HG03135 (cell line): ENCODE measurements at regions not wholly inside any gene's neighbourhood (a gene's known extent, or its start where the extent isn't known, plus 50 kb on each side); places are given as distances from the start of the nearest gene placed in this dataset.

ENCODE experiments used
- ATAC-seq: cut with Tn5 transposase; IDR thresholded peaks from one replicate; pipeline ENCODE4 v1.9.1; 2021; ENCODE audit warnings: mild to moderate bottlenecking, moderate library complexity; ENCODE audit not compliant: unreplicated experiment

DNA sequence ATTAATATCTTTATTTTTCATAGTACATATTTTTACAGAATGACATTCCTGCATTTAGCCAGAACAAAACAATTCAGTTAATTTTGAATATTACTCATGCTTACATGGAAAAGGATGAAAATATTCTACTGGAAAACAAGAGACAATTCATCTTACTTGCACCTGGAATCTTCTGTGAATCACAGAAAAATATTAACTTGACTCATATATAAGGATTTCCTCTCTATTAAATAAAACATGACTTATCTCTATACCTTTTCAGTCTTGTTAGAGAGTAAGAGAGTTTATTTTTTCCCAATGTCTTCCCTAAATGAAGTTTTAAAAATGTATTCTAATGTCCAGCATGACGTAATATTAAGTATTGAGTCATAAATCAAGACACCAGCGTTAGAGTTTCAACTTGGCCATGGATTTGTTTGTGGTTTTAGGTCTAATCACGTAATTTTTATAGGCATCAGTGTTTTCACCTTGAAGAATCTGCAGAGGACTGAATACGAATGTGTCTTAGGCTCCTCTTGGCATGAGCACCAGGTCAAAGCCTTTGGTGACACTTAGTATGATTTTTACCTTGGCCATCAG, 445.1 kb upstream of the JAG1 start:
- no peak for ATAC-seq

- ATAC-seq: no peak
Observed at GRCh38 chr20:11119573-11119972, 445.8 kb upstream of the JAG1 start.

- no peak for ATAC-seq
Observed at GRCh38 chr20:11120431-11120830, 446.6 kb upstream of the JAG1 start.

GRCh38 chr20:11124849-11125505, 451.2 kb upstream of the JAG1 start:
- ATAC-seq: no peak

GRCh38 chr20:11128220-11128718, 454.5 kb upstream of the JAG1 start:
- no peak for ATAC-seq

DNA sequence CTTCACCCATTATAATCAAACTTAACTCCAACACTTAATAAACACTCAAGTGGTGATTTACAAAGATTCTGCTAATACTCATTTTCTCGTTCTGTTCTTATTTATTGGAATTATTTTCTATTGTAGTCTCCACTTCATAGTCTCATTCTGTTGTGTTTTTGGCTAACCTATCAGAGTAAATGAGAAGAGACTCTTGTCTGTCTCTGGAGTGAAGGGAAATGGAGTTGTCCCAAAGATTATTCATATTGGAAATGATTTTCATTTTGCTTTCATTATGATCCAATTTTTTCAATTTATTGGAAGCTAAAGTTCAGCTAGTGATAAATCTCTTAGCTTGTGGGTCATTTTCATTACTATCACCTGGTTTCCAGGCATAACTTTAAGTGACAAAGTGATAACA, 454.9 kb upstream of the JAG1 start:
- no peak for ATAC-seq

DNA sequence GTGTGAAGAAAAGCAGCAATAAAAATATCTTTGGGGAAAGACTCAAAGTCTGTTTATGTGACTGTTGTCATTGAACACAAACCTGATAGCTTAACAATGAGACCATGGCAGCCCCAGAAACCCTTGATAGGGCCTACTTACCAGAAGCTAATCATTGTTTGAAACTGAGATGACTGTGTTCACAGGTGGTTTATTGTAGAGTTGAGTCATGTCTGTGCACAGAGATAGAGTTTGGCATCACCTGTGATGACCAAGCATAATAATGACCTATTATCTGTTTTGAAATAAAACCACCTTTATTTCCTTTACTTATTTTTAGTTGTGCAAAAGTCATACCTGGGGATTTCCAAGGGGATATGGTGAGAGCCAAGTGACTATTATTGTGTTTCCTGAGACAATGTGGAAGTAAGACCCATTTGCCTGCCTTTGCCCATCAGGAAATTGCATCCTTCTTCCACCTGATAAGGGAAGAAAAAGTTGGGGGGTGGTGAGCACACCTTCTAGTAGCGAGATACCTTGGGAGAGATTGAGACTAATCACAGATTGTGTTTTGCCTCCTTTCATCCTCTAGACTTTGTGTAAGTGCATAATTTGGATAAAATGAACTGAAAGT, 456.9 kb upstream of the JAG1 start:
- no peak for ATAC-seq

GRCh38 chr20:11132819-11133415, 459.1 kb upstream of the JAG1 start:
- ATAC-seq: no peak

DNA sequence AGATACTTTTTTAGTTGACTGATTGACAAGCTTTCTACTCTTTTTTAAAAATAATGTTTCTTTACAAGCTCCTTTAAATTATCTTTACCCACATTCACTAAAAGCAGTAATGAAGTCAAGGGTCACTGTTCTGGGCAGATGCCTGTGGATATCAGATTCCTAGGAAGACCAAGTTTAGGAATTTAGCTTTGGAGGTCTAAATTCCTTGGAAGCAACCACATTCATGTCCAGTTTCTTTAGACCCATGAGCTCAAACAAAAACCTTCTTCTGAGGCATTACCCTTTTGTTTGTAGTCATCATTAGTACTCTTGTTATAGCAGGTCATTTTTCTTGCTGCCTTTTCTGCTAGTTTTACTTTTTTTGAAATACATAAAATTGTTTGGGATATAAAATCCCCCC, 462.9 kb upstream of the JAG1 start:
- ATAC-seq: no peak

- ATAC-seq: no peak
Observed at GRCh38 chr20:11137688-11138087, 463.9 kb upstream of the JAG1 start.

DNA sequence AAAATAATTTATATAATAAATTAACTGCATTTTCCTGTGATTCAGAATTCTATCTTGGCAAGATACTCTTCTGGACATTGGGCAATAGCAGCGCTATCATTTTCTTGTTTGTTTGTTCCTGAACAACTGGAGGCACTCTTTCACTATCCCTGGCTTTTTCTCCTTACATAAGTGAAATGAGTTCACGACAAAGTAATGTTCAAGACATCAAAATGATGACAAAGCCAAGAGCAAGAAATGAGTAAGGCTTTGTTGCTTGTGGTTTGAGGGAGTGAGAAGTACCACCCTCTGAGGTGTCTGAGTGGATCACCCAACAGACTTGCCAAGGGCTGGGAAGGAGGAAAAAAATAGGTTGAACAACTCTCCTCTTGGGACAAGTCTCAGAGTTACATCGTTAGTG, 466.6 kb upstream of the JAG1 start:
- ATAC-seq: no peak

DNA sequence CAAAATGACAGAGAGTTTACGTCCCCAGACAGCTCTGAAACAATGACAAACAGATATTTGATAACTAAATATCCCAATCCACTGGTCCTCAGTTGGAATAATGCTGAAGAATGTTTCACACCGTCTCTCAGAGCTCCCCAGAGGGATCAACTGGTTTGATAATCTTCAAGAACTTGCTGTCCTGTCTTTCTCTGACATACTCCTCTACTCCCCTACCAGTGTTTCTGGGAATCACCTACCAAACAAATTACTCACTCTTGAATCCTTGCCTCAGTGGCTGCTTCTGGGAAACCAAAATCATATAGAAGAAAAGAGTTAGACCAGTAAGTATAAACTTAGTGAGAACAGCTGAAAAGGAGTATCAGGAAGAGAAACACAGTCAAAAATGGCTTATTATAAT, 469.7 kb upstream of the JAG1 start:
- ATAC-seq: no peak

- ATAC-seq: no peak
Observed at GRCh38 chr20:11144114-11144950, 470.5 kb upstream of the JAG1 start.

- ATAC-seq: no peak
Observed at GRCh38 chr20:11145616-11146015, 471.8 kb upstream of the JAG1 start.

- no peak for ATAC-seq
Observed at GRCh38 chr20:11153819-11154218, 480.0 kb upstream of the JAG1 start.

DNA sequence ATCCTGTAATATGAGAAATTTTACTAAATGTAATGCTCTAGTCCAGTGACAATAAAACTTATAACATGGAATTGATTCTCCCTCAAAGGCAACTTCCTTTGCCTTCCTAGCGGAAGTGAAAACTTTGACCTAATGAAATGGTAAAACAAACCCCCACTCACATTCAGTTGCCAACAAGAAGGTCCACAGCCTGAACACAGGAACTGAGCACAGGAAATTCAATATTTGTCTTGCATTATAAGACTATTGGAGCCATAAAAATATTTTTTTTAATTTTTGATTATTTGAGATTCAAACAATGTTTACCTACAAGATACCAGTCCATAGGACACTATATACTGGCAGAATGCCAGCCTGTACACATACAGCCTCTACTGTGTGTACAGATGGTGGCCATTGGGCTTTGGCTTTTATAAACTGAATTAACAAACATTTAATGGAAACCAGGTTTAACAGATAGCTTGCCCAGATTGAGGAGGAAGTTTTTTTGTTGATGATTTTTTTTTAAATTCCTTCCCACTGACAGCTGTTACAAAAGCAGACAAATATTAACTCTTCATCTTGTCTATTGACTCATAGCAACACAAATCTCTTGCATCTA, 481.5 kb upstream of the JAG1 start:
- no peak for ATAC-seq

DNA sequence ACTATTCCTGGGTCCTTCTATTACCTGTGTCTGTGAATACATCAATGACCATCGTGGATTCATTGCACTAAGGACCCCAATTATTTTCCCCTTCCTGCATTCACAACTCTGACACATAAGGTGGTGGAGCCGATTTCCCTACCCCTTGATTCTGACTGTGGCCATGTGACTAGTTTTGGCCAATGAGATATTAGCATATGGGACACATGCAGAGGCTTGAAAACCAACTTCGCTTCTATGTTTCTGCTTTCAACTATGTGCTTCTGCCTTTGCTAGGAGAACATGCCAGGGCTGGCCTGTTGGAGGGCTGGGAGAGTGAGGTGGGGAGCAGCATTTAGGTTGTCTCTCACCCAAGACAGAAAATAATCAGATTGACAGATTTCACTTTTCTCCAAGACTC, 483.1 kb upstream of the JAG1 start:
- ATAC-seq: no peak

- ATAC-seq: no peak
Observed at GRCh38 chr20:11158146-11158545, 484.3 kb upstream of the JAG1 start.

- ATAC-seq: no peak
Observed at GRCh38 chr20:11158589-11158988, 484.8 kb upstream of the JAG1 start.

DNA sequence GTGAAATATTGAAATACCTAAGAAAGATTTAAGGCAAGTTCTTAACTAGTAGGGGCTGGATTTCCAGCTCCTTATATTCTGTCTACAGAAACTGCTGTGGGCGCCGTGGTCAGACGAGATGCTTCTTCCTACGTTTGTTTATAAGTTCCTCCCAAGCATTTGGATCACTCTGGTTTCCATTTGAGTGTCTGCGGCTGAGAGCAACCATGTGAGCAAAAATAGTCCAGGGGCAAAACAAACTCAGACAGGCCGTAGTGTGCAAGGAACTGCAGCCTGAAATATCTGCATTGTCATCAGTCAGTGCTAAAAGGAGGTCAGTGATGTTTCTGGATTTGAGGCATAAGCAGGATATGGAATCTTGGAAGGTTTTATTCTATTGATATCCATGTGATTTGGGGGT, 485.9 kb upstream of the JAG1 start:
- no peak for ATAC-seq
